Transverse colon (tissue), 4 donors: ENCODE measurements at regions not wholly inside any gene's neighbourhood (a gene's known extent, or its start where the extent isn't known, plus 50 kb on each side); places are given as distances from the start of the nearest gene placed in this dataset.

ENCODE experiments used
- DNase-seq: peaks from one replicate; pipeline ENCODE4 v3.0.0-alpha.2; 2019
- H3K27ac ChIP-seq, 4 donors: fragments of 200-600 bp; sonication (generic); 2 replicates each; pipeline ENCODE4 v1.5.1; 2016 to 2018; ENCODE audit warnings: inconsistent platforms in 4 of 4
- H3K27me3 ChIP-seq: fragments of 200-600 bp; sonication (generic); 2 replicates; pipeline ENCODE4 v1.5.1; 2017; ENCODE audit warnings: inconsistent platforms
- H3K36me3 ChIP-seq, 4 donors: fragments of 200-600 bp; sonication (generic); 2 replicates each; pipeline ENCODE4 v1.5.1; 2017 to 2019; ENCODE audit warnings: inconsistent platforms in 4 of 4
- H3K4me1 ChIP-seq, 4 donors: fragments of 200-600 bp; sonication (generic); 2 replicates each; pipeline ENCODE4 v1.5.1; 2017 to 2020; ENCODE audit warnings: inconsistent platforms in 4 of 4
- H3K4me3 ChIP-seq, 4 donors: fragments of 200-600 bp; sonication (generic); 1 replicate in 1 of 4; 2 replicates in 3 of 4; pipeline versions ENCODE4 v1.5.1 to v1.6.1; 2017 to 2019; ENCODE audit warnings: inconsistent platforms in 4 of 4
- H3K9me3 ChIP-seq, 2 donors: fragments of 200-600 bp; sonication (generic); 2 replicates each; pipeline ENCODE4 v1.5.1; 2017 to 2019; ENCODE audit warnings: inconsistent platforms in 2 of 2
- EP300 ChIP-seq: sonication (generic); formaldehyde crosslinking; IDR thresholded peaks from one replicate; pipeline ENCODE4 v1.6.1; 2017; ENCODE audit warnings: antibody characterized with exemption, low read depth
- POLR2A ChIP-seq: fragments of 450-650 bp; IDR thresholded peaks from one replicate; pipeline ENCODE4 v1.6.1; 2016; ENCODE audit warnings: antibody characterized with exemption, mild to moderate bottlenecking, moderate library complexity
- POLR2AphosphoS5 ChIP-seq, 3 donors: sonication (generic); formaldehyde crosslinking; IDR thresholded peaks; one replicate each; pipeline ENCODE4 v1.6.1; 2016; ENCODE audit warnings: antibody characterized with exemption in 3 of 3
- WGBS, 2 donors: methylation state at CpG; one replicate each; pipeline ENCODE4 v1.1.5; 2018; ENCODE audit warnings: low coverage in 1 of 2; 5-methylcytosine and 5-hydroxymethylcytosine counted together
- in situ Hi-C, 4 donors: fragments of 200-750 bp; cut with MboI; loops; one replicate each; pipeline versions ENCODE4 v1.15.0 to v1.15.1; 2017; ENCODE audit warnings: low sequenced_read_pairs in 3 of 4, low pct_ligation_motif_present in 1 of 4, low pct_unique_long_range_greater_than_20kb in 1 of 4
- intact Hi-C: fragments of 100-400 bp; cut with DNase I; formaldehyde crosslinking; loops from one replicate; pipeline ENCODE4 v1.15.1; 2023; ENCODE audit warnings: low total_unique reads
- TF ChIP-seq, protein P1 (sequence below), 5 experiments: fragments of 200-600 bp in 3 of 5; fragments of 450-650 bp in 2 of 5; sonication (generic) in 3 of 5; IDR thresholded peaks; 1 replicate in 2 of 5; 2 replicates in 3 of 5; pipeline ENCODE4 v1.5.1; 2016 to 2017; ENCODE audit warnings: antibody characterized with exemption in 5 of 5, inconsistent platforms in 3 of 5, mild to moderate bottlenecking in 2 of 5, moderate library complexity in 1 of 5

DNA sequence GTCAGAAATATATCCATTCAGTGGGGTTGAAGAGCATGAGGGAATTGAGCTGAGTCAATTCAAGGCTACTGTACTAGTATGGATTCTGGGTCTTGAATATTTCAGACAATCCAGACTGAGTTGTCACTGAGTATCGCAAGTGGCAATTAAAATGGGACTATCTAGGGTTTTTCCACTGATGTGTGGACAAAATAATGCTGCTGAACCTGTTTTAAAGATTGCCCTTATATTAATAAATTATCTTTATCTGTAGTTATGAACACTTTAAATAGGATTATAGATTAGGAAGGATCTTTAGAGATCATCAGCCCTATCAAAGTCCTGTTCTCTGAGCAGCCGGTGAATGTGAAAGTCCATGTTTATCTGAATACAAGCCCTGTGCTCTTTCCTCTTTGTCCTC is 478.3 kb upstream of the KIRREL3 start:
- Histone ChIP-seq H3K27me3 (no peaks in the 10 kb centered on the region), H3K36me3 (no peaks in the 10 kb centered on the region), H3K4me1 (no peaks in the 10 kb centered on the region), H3K27ac (no peak overlapping the region), H3K9me3 (no peaks in the 10 kb centered on the region), H3K4me3 (no peak overlapping the region)
- intact Hi-C loops: no loop called here
- in situ Hi-C loops: no loop called here
- no peak for DNase-seq
- TF ChIP-seq, protein P1, sequence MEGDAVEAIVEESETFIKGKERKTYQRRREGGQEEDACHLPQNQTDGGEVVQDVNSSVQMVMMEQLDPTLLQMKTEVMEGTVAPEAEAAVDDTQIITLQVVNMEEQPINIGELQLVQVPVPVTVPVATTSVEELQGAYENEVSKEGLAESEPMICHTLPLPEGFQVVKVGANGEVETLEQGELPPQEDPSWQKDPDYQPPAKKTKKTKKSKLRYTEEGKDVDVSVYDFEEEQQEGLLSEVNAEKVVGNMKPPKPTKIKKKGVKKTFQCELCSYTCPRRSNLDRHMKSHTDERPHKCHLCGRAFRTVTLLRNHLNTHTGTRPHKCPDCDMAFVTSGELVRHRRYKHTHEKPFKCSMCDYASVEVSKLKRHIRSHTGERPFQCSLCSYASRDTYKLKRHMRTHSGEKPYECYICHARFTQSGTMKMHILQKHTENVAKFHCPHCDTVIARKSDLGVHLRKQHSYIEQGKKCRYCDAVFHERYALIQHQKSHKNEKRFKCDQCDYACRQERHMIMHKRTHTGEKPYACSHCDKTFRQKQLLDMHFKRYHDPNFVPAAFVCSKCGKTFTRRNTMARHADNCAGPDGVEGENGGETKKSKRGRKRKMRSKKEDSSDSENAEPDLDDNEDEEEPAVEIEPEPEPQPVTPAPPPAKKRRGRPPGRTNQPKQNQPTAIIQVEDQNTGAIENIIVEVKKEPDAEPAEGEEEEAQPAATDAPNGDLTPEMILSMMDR (IDR thresholded peaks at IDR 0.05): no peak
- TF ChIP-seq POLR2A (no peak), EP300 (no peak), POLR2AphosphoS5 (IDR thresholded peaks at IDR 0.05) (no peak)
- WGBS, 2 donors: 85 to 87% methylated on average over 2 of the region's 2 CpGs

DNA sequence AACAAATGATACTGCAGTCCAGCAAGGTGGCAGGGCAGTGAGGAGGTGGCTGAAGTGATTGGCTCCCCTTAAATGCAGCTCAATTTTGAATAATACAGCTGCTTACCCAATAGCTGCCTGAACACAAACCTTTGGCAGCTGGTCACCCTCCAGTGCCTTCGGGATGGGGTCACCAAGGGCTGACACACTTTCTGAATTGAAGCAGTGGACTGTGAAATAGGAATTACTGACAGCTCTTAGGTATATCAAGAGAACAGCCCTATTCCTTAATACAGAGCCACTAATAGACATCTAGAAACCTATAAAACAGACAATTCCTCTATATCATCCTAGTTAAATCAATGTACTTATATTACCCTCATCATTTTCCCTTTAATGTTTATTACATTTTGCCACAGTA is 474.2 kb upstream of the KIRREL3 start:
- no peak overlapping the region for H3K4me3 ChIP-seq
- no peak for DNase-seq
- H3K27me3 ChIP-seq: no peaks in the 10 kb centered on the region
- TF ChIP-seq EP300: no peak
- TF ChIP-seq POLR2A: no peak
- no peak for TF ChIP-seq POLR2AphosphoS5 (IDR thresholded peaks at IDR 0.05)
- TF ChIP-seq, protein P1 (IDR thresholded peaks at IDR 0.05): no peak
- intact Hi-C loops (no loop called here), in situ Hi-C loops (no loop called here)
- H3K36me3 ChIP-seq: no peaks in the 10 kb centered on the region
- 74% methylated on average over 1 of the region's 1 CpG; no CpG with 5 or more reads in 1 of the 2 donors for WGBS, 2 donors
- H3K27ac ChIP-seq: no peak overlapping the region
- H3K9me3 ChIP-seq: no peaks in the 10 kb centered on the region
- H3K4me1 ChIP-seq: no peaks in the 10 kb centered on the region

DNA sequence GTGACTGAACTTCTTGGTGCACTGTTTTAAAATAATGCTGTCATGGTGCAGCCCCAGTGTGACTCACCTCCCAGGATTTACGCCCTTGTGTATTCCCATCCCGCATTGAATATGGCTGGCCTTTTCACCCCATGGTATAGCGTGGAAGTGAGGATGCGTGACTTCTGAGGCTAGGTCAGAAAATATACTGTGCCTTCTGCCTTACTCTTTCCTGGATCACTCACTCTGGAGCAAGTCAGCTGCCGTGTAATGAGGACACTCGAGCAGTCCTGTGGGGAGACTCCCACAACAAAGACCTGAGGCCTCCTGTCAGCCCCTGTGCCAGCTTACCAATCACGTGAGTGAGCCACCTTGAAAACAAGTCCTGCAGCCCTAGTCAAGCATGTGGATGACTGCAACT is 471.9 kb upstream of the KIRREL3 start:
- WGBS, 2 donors: 67 to 89% methylated on average over 1 to 7 of the region's 7 CpGs
- TF ChIP-seq POLR2A (no peak), EP300 (no peak), POLR2AphosphoS5 (IDR thresholded peaks at IDR 0.05) (no peak)
- TF ChIP-seq, protein P1 (IDR thresholded peaks at IDR 0.05): no peak
- intact Hi-C loops (no loop called here), in situ Hi-C loops (no loop called here)
- Histone ChIP-seq H3K4me3 (no peak overlapping the region), H3K9me3 (no peaks in the 10 kb centered on the region), H3K4me1 (no peaks in the 10 kb centered on the region), H3K27me3 (no peaks in the 10 kb centered on the region), H3K36me3 (no peaks in the 10 kb centered on the region), H3K27ac (no peak overlapping the region)
- no peak for DNase-seq

DNA sequence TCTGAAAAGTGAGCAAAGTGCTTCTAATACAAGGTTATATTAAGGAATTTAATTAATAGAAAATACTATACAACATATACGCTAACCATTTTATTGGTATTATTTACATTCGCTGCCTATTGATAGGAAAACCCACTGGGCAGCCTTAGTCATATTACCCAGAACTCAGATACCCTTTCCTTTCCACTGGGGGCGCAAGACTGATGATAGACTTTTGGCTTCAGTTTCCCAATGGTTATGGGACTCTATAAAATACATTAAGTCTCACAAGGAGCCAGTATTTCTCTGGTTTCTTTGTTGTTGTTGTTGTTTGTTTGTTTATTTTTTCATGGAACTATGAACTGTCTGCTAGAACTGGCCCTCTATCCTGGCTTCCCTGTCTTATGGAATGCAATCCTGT is 471.1 kb upstream of the KIRREL3 start:
- TF ChIP-seq POLR2A (no peak), EP300 (no peak), POLR2AphosphoS5 (IDR thresholded peaks at IDR 0.05) (no peak)
- TF ChIP-seq, protein P1 (IDR thresholded peaks at IDR 0.05): no peak
- Histone ChIP-seq H3K27me3 (no peaks in the 10 kb centered on the region), H3K27ac (no peak overlapping the region), H3K9me3 (no peaks in the 10 kb centered on the region), H3K36me3 (no peaks in the 10 kb centered on the region), H3K4me3 (no peak overlapping the region), H3K4me1 (no peaks in the 10 kb centered on the region)
- in situ Hi-C loops (no loop called here), intact Hi-C loops (no loop called here)
- DNase-seq: no peak
- 84 to 100% methylated on average over 3 of the region's 3 CpGs for WGBS, 2 donors
